Suprapubic skin (tissue), 4 donors: ENCODE measurements at regions not wholly inside any gene's neighbourhood (a gene's known extent, or its start where the extent isn't known, plus 50 kb on each side); places are given as distances from the start of the nearest gene placed in this dataset.

ENCODE experiments used
- DNase-seq, 2 donors: peaks; one replicate each; pipeline ENCODE4 v3.0.0-alpha.2; 2019; ENCODE audit warnings: low spot score in 2 of 2
- H3K27ac ChIP-seq: fragments of 200-600 bp; sonication (generic); one replicate; pipeline ENCODE4 v1.5.1; 2019
- H3K27me3 ChIP-seq: fragments of 200-600 bp; sonication (generic); one replicate; pipeline ENCODE4 v1.5.1; 2019
- H3K36me3 ChIP-seq: fragments of 200-600 bp; sonication (generic); one replicate; pipeline ENCODE4 v1.5.1; 2019
- H3K4me1 ChIP-seq: fragments of 200-600 bp; sonication (generic); one replicate; pipeline ENCODE4 v1.5.1; 2019
- H3K4me3 ChIP-seq: fragments of 200-600 bp; sonication (generic); one replicate; pipeline ENCODE4 v1.5.1; 2019; ENCODE audit warnings: mild to moderate bottlenecking
- H3K9me3 ChIP-seq: fragments of 200-600 bp; sonication (generic); one replicate; pipeline ENCODE4 v1.5.1; 2019
- CTCF ChIP-seq, 2 donors: fragments of 200-600 bp in 1 of 2; fragments of 450-650 bp in 1 of 2; sonication (generic) in 1 of 2; IDR thresholded peaks; one replicate each; pipeline ENCODE4 v1.5.1; 2016 to 2019; ENCODE audit warnings: antibody characterized with exemption in 2 of 2, mild to moderate bottlenecking in 1 of 2, moderate library complexity in 1 of 2
- EP300 ChIP-seq: sonication (generic); formaldehyde crosslinking; IDR thresholded peaks from one replicate; pipeline ENCODE4 v1.6.1; 2017; ENCODE audit warnings: antibody characterized with exemption
- POLR2A ChIP-seq, 2 donors: fragments of 450-650 bp; IDR thresholded peaks; one replicate each; pipeline ENCODE4 v1.6.1; 2017; ENCODE audit warnings: antibody characterized with exemption in 2 of 2, mild to moderate bottlenecking in 2 of 2, moderate library complexity in 2 of 2
- POLR2AphosphoS5 ChIP-seq, 3 donors: sonication (generic); formaldehyde crosslinking; IDR thresholded peaks; one replicate each; pipeline ENCODE4 v1.6.1; 2017; ENCODE audit warnings: antibody characterized with exemption in 3 of 3
- WGBS: methylation state at CpG from one replicate; pipeline ENCODE4 v1.1.5; 2018; 5-methylcytosine and 5-hydroxymethylcytosine counted together

- Histone ChIP-seq H3K4me3 (no peak overlapping the region), H3K4me1 (peaks cover 2% of the 10 kb centered on the region), H3K27ac (no peak overlapping the region), H3K27me3 (no peaks in the 10 kb centered on the region), H3K9me3 (no peaks in the 10 kb centered on the region), H3K36me3 (no peaks in the 10 kb centered on the region)
- no peak for TF ChIP-seq EP300
- no peak for TF ChIP-seq POLR2AphosphoS5 (IDR thresholded peaks at IDR 0.05)
- TF ChIP-seq CTCF (IDR thresholded peaks at IDR 0.05): no peak
- no peak for TF ChIP-seq POLR2A (IDR thresholded peaks at IDR 0.05)
- WGBS: 74% methylated on average over 2 of the region's 2 CpGs
- DNase-seq: no peak
Measured at GRCh38 chr6:15995493-15995892, 133.4 kb upstream of the MYLIP start.

GRCh38 chr6:15994814-15995459 lies 133.9 kb upstream of the MYLIP start:
- H3K27me3 ChIP-seq: no peaks in the 10 kb centered on the region
- DNase-seq: no peak
- TF ChIP-seq CTCF (IDR thresholded peaks at IDR 0.05): no peak
- TF ChIP-seq POLR2A (IDR thresholded peaks at IDR 0.05): no peak
- no peak for TF ChIP-seq EP300
- WGBS: 72% methylated on average over 8 of the region's 8 CpGs
- no peaks in the 10 kb centered on the region for H3K9me3 ChIP-seq
- no peak overlapping the region for H3K4me3 ChIP-seq
- H3K27ac ChIP-seq: no peak overlapping the region
- peaks cover 2% of the 10 kb centered on the region for H3K4me1 ChIP-seq
- no peaks in the 10 kb centered on the region for H3K36me3 ChIP-seq

- TF ChIP-seq EP300 (no peak), CTCF (IDR thresholded peaks at IDR 0.05) (no peak), POLR2AphosphoS5 (IDR thresholded peaks at IDR 0.05) (no peak), POLR2A (IDR thresholded peaks at IDR 0.05) (no peak)
- no peak overlapping the region for H3K4me3 ChIP-seq
- no peak for DNase-seq
- no peaks in the 10 kb centered on the region for H3K9me3 ChIP-seq
- WGBS: 87% methylated on average over 5 of the region's 5 CpGs
- H3K27ac ChIP-seq: no peak overlapping the region
- peaks cover 2% of the 10 kb centered on the region for H3K4me1 ChIP-seq
- no peaks in the 10 kb centered on the region for H3K27me3 ChIP-seq
- no peaks in the 10 kb centered on the region for H3K36me3 ChIP-seq
Measured at GRCh38 chr6:15993716-15994228, 135.1 kb upstream of the MYLIP start.

- Histone ChIP-seq H3K9me3 (no peaks in the 10 kb centered on the region), H3K27me3 (no peaks in the 10 kb centered on the region), H3K27ac (no peak overlapping the region), H3K36me3 (no peaks in the 10 kb centered on the region), H3K4me3 (no peak overlapping the region), H3K4me1 (no peaks in the 10 kb centered on the region)
- WGBS: 90% methylated on average over 2 of the region's 2 CpGs
- no peak for DNase-seq
- no peak for TF ChIP-seq POLR2A (IDR thresholded peaks at IDR 0.05)
- no peak for TF ChIP-seq EP300
Measured at GRCh38 chr6:15990179-15990578, 138.7 kb upstream of the MYLIP start.

- H3K4me3 ChIP-seq: no peak overlapping the region
- 92% methylated on average over 2 of the region's 2 CpGs for WGBS
- no peaks in the 10 kb centered on the region for H3K27me3 ChIP-seq
- H3K9me3 ChIP-seq: no peaks in the 10 kb centered on the region
- H3K4me1 ChIP-seq: no peaks in the 10 kb centered on the region
- H3K36me3 ChIP-seq: no peaks in the 10 kb centered on the region
- no peak for TF ChIP-seq CTCF (IDR thresholded peaks at IDR 0.05)
- TF ChIP-seq POLR2A (IDR thresholded peaks at IDR 0.05): no peak
- TF ChIP-seq EP300: no peak
- no peak for TF ChIP-seq POLR2AphosphoS5 (IDR thresholded peaks at IDR 0.05)
- no peak overlapping the region for H3K27ac ChIP-seq
- no peak for DNase-seq
Measured at GRCh38 chr6:15989397-15989796, 139.5 kb upstream of the MYLIP start.

GRCh38 chr6:15987569-15987968 lies 141.3 kb upstream of the MYLIP start:
- no peak for DNase-seq
- no peak overlapping the region for H3K27ac ChIP-seq
- WGBS: 75% methylated on average over 6 of the region's 6 CpGs
- H3K4me1 ChIP-seq: no peaks in the 10 kb centered on the region
- H3K36me3 ChIP-seq: no peaks in the 10 kb centered on the region
- TF ChIP-seq POLR2AphosphoS5 (IDR thresholded peaks at IDR 0.05) (no peak), POLR2A (IDR thresholded peaks at IDR 0.05) (no peak), CTCF (IDR thresholded peaks at IDR 0.05) (no peak)
- H3K9me3 ChIP-seq: no peaks in the 10 kb centered on the region
- H3K4me3 ChIP-seq: no peak overlapping the region
- no peaks in the 10 kb centered on the region for H3K27me3 ChIP-seq
